ENCODE measurements at regions not wholly inside any gene's neighbourhood (a gene's known extent, or its start where the extent isn't known, plus 50 kb on each side); places are given as distances from the start of the nearest gene placed in this dataset.
A peak's percentile ranks its signal among the peaks of the same experiment; 100 is the strongest.
"Not testable (repeated sequence)": the region's sequence is repeated elsewhere in the genome, so short reads cannot be mapped to it uniquely, and the experiment has no call there.

- no peak overlapping the region for H3K4me3 ChIP-seq (ENCODE audit: insufficient read depth, low read depth, low read length)
- H3K36me3 ChIP-seq (replicated peaks; ENCODE audit: control insufficient read depth, insufficient read depth, low read length), result no peaks in the 10 kb centered on the region
- no peak for DNase-seq
- H3K27me3 ChIP-seq (ENCODE audit: control insufficient read depth, insufficient read depth, low read length), result no peaks in the 10 kb centered on the region
These were observed 4274.9 kb upstream of the OR11H1 start for GRCh38 chr22:11253000-11253511.

- not testable (repeated sequence) for DNase-seq; H3K4me3 ChIP-seq (ENCODE audit: insufficient read depth, low read depth, low read length); H3K27me3 ChIP-seq (ENCODE audit: control insufficient read depth, insufficient read depth, low read length); H3K36me3 ChIP-seq (replicated peaks; ENCODE audit: control insufficient read depth, insufficient read depth, low read length)
These were observed 4257.0 kb upstream of the OR11H1 start for GRCh38 chr22:11270981-11271380.

- not testable (repeated sequence) for H3K27me3 ChIP-seq (ENCODE audit: control insufficient read depth, insufficient read depth, low read length); H3K4me3 ChIP-seq (ENCODE audit: insufficient read depth, low read depth, low read length); H3K36me3 ChIP-seq (replicated peaks; ENCODE audit: control insufficient read depth, insufficient read depth, low read length)
- DNase-seq, result peak; percentile 18
These were observed 4242.7 kb upstream of the OR11H1 start for GRCh38 chr22:11285116-11285838.

GRCh38 chr22:11285839-11286205 is 4242.2 kb upstream of the OR11H1 start:
- not testable (repeated sequence) for H3K4me3 ChIP-seq (ENCODE audit: insufficient read depth, low read depth, low read length); DNase-seq; H3K27me3 ChIP-seq (ENCODE audit: control insufficient read depth, insufficient read depth, low read length); H3K36me3 ChIP-seq (replicated peaks; ENCODE audit: control insufficient read depth, insufficient read depth, low read length)

- H3K4me3 ChIP-seq (ENCODE audit: insufficient read depth, low read depth, low read length); DNase-seq; H3K27me3 ChIP-seq (ENCODE audit: control insufficient read depth, insufficient read depth, low read length); H3K36me3 ChIP-seq (replicated peaks; ENCODE audit: control insufficient read depth, insufficient read depth, low read length): not testable (repeated sequence)
These were observed 4239.5 kb upstream of the OR11H1 start for GRCh38 chr22:11288246-11289220.

GRCh38 chr22:11298126-11298893 is 4229.7 kb upstream of the OR11H1 start:
- not testable (repeated sequence) for DNase-seq; H3K27me3 ChIP-seq (ENCODE audit: control insufficient read depth, insufficient read depth, low read length); H3K36me3 ChIP-seq (replicated peaks; ENCODE audit: control insufficient read depth, insufficient read depth, low read length); H3K4me3 ChIP-seq (ENCODE audit: insufficient read depth, low read depth, low read length)

- not testable (repeated sequence) for H3K36me3 ChIP-seq (replicated peaks; ENCODE audit: control insufficient read depth, insufficient read depth, low read length); H3K4me3 ChIP-seq (ENCODE audit: insufficient read depth, low read depth, low read length); H3K27me3 ChIP-seq (ENCODE audit: control insufficient read depth, insufficient read depth, low read length); DNase-seq
These were observed 4225.6 kb upstream of the OR11H1 start for GRCh38 chr22:11302427-11302826.

GRCh38 chr22:11302904-11303303 is 4225.1 kb upstream of the OR11H1 start:
- DNase-seq; H3K4me3 ChIP-seq (ENCODE audit: insufficient read depth, low read depth, low read length); H3K36me3 ChIP-seq (replicated peaks; ENCODE audit: control insufficient read depth, insufficient read depth, low read length); H3K27me3 ChIP-seq (ENCODE audit: control insufficient read depth, insufficient read depth, low read length): not testable (repeated sequence)

- H3K36me3 ChIP-seq (replicated peaks; ENCODE audit: control insufficient read depth, insufficient read depth, low read length); H3K4me3 ChIP-seq (ENCODE audit: insufficient read depth, low read depth, low read length); DNase-seq; H3K27me3 ChIP-seq (ENCODE audit: control insufficient read depth, insufficient read depth, low read length): not testable (repeated sequence)
These were observed 4222.8 kb upstream of the OR11H1 start for GRCh38 chr22:11305179-11305578.

GRCh38 chr22:11306933-11307518 is 4221.0 kb upstream of the OR11H1 start:
- not testable (repeated sequence) for DNase-seq; H3K27me3 ChIP-seq (ENCODE audit: control insufficient read depth, insufficient read depth, low read length); H3K36me3 ChIP-seq (replicated peaks; ENCODE audit: control insufficient read depth, insufficient read depth, low read length); H3K4me3 ChIP-seq (ENCODE audit: insufficient read depth, low read depth, low read length)

GRCh38 chr22:11307998-11308397 is 4220.0 kb upstream of the OR11H1 start:
- Histone ChIP-seq H3K4me3 (ENCODE audit: insufficient read depth, low read depth, low read length) (no peak overlapping the region), H3K36me3 (replicated peaks; ENCODE audit: control insufficient read depth, insufficient read depth, low read length) (no peaks in the 10 kb centered on the region), H3K27me3 (ENCODE audit: control insufficient read depth, insufficient read depth, low read length) (no peaks in the 10 kb centered on the region)
- no peak for DNase-seq

- H3K36me3 ChIP-seq (replicated peaks; ENCODE audit: control insufficient read depth, insufficient read depth, low read length); H3K4me3 ChIP-seq (ENCODE audit: insufficient read depth, low read depth, low read length); DNase-seq; H3K27me3 ChIP-seq (ENCODE audit: control insufficient read depth, insufficient read depth, low read length): not testable (repeated sequence)
These were observed 4218.2 kb upstream of the OR11H1 start for GRCh38 chr22:11309777-11310176.

GRCh38 chr22:11310647-11311046 is 4217.3 kb upstream of the OR11H1 start:
- H3K27me3 ChIP-seq (ENCODE audit: control insufficient read depth, insufficient read depth, low read length); H3K4me3 ChIP-seq (ENCODE audit: insufficient read depth, low read depth, low read length); H3K36me3 ChIP-seq (replicated peaks; ENCODE audit: control insufficient read depth, insufficient read depth, low read length); DNase-seq: not testable (repeated sequence)

- H3K36me3 ChIP-seq (replicated peaks; ENCODE audit: control insufficient read depth, insufficient read depth, low read length); H3K4me3 ChIP-seq (ENCODE audit: insufficient read depth, low read depth, low read length); DNase-seq; H3K27me3 ChIP-seq (ENCODE audit: control insufficient read depth, insufficient read depth, low read length): not testable (repeated sequence)
These were observed 4215.4 kb upstream of the OR11H1 start for GRCh38 chr22:11312640-11313039.

All from H7 (cell line).